GM21390 (cell line): ENCODE measurements at regions not wholly inside any gene's neighbourhood (a gene's known extent, or its start where the extent isn't known, plus 50 kb on each side); places are given as distances from the start of the nearest gene placed in this dataset.
"Not testable (repeated sequence)": the region's sequence is repeated elsewhere in the genome, so short reads cannot be mapped to it uniquely, and the experiment has no call there.

Experiments
- ATAC-seq: cut with Tn5 transposase; IDR thresholded peaks from one replicate; pipeline ENCODE4 v1.9.1; 2021; ENCODE audit not compliant: unreplicated experiment

GRCh38 chr1:149695066-149695465, 87.4 kb upstream of the FCGR1A start:
- not testable (repeated sequence) for ATAC-seq

DNA sequence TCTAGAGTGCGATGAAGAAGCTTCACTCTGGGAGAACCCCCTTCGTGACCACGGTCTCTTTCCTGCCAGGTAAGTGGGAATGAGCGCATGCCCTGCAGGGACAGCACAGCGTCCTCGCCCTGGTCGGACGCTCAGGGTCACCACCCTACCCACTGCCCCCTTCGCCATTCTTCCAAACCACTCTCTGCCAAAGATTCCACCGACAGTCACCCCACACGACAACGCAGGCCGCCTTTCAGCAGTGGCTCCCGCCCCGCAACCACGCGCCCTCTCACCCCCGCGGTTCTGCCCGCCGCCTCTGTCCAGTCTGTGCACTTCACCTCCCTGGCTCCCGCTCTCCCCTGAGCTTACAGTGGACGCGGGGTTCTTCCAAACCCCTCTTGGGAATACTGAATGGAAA, 82.3 kb upstream of the FCGR1A start:
- not testable (repeated sequence) for ATAC-seq

DNA sequence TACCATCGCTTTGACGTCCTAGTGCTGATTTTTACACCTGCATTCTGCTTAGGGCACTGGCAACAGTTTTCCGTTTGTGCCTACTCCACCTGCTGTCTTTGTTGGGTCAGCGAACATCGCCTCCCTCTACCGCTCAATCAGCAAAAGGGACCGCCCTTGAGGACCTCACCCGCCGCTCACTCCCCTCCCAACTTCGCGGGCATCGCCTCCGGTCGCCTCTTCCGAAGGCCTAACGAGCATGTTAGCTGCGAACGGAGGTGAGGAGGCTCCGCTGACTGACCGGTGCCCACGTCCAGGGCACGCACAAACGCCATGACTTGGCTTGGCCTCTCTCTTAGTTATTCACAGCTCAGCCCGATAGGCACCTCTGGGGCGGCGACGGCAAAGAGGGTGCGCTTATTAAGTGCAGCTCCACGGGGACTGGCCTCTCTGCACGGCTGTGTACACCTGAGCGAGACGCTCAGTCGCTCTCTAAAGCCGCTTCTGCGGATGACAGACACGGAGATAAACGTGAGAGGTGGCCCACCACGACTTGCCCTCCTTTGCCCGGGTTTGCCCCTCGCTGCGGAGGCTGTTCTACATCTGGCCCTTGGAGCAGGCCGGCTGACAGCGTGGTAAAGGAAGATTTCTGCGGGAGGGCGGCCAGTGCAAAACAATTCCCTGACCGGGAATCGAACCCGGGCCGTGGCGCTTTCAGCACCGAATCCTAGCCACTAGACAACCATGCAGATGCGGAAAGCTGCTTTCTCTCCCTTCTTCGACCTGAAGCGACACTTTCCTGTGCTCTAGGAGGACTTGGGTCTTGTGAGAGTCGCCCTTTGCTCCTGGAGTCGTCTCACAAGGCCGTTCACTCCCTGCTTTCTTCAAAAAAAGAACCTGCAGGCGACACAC, 81.6 kb upstream of the FCGR1A start:
- ATAC-seq = not testable (repeated sequence)

DNA sequence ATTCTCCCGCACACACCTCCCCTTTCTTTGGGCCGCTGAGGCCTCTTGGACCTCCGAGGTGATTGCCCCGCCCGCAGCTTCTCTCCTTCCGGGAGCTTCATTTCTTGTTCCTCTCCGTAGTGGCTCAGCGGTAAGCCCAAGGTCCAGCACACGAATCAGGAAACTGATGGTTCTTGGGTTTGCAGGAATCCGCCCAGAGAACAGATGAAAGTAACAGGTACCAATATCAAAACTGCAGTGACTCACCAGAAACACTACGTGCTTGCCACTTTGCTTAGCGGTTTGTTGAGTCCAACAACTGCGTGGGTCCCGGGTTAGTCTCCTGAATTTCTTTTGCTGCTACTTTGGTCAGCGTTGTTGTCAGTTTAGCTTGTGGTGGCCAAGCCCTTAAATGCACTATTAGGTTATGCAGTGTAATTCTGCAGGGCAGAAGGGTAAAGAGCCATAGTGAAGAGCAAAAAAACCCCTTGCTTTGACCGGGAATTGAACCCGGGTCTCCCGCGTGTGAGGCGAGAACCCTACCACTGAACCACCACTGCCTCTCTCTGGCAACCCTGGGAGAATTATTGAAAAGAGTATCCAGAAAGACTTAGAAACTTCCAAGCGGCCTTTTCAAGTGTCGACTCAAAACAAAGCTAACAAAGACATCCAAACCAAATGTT, 74.2 kb upstream of the FCGR1A start:
- ATAC-seq = not testable (repeated sequence)

DNA sequence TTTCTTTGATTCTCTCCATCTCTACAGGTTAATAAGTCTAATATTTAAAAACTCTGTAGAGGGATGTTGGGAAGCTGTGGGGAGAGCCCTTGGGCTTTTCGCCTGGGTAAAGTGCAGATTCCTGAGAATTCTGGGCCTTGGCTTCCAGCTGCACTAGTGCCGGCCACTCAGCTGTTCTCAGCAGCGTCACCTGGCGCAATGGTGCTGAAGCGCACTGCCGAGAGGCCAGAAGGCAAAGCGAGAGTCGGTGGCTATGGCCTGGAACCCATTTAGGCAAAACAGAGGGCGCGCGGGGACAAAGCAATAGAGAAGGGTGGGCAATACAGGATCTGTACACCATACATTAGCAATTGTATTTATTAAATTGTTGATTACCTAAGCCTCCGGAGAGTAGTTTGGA, 70.8 kb upstream of the FCGR1A start:
- not testable (repeated sequence) for ATAC-seq

GRCh38 chr1:149712154-149712927, 70.2 kb upstream of the FCGR1A start:
- not testable (repeated sequence) for ATAC-seq

DNA sequence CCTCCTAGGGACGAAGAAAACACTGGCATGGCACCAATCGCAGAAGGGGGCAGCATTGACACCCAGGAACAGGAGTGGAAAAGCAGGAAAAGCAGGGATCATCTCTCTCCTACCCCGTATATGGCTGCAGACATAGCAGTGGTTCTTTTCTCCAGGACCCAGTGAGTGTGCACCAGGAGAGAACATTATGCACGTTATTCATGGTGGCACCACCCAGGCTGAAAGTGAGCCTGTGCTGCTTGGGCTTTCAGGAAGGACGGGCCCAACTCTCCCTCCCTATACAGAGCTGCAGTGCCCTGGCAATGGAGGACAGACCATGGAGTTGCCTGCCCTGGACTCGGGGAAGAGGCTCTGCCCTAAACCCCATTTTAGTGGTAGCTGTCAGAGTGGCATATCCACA, 69.0 kb upstream of the FCGR1A start:
- ATAC-seq = not testable (repeated sequence)

- not testable (repeated sequence) for ATAC-seq
Observed at GRCh38 chr1:149713952-149714351, 68.5 kb upstream of the FCGR1A start.

GRCh38 chr1:149724618-149725302, 57.7 kb upstream of the FCGR1A start:
- not testable (repeated sequence) for ATAC-seq

- not testable (repeated sequence) for ATAC-seq
Observed at GRCh38 chr1:149726688-149727087, 55.8 kb upstream of the FCGR1A start.

DNA sequence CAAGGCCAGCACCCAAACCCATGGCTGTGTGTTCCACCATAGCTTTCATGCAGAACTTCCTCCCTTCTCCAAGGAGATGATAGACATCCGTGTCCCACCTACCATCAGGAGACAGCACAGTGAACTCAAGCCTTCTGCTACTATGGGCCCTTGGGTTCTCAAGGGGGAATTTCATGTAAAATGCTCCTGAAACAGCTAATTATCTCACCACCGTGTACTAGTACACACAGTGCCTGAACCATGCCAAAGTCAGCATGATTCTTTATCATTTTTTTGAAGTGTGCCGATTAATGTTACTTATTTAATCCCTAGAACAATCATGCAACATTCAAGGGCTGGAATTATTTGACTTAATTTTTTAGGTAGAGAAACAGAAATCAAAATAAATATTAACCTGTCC, 53.9 kb upstream of the FCGR1A start:
- not testable (repeated sequence) for ATAC-seq
